ENCODE measurements at regions not wholly inside any gene's neighbourhood (a gene's known extent, or its start where the extent isn't known, plus 50 kb on each side); places are given as distances from the start of the nearest gene placed in this dataset.

DNA sequence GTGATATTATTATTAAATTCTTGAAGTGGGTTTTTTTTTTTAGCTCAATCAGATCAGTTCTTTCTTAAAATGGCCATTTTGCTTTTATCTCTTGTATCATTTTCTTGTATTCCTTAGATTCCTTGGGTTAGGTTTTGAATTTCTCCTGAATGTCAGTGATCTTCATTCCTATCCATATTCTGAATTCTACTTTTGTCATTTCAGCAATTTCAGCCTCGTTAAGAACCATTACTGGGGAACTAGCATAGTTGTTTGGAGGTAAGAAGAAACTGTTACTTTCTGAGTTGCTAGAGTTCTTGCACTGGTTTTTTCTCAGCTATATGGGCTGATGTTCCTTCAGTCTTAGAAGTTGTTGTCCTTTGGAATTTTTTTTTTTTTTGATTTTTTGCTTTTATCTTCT lies 293.1 kb downstream of the MAP2K4 start:
- no peak for DNase-seq (ENCODE audit: low read depth)
- TF ChIP-seq, protein P1, sequence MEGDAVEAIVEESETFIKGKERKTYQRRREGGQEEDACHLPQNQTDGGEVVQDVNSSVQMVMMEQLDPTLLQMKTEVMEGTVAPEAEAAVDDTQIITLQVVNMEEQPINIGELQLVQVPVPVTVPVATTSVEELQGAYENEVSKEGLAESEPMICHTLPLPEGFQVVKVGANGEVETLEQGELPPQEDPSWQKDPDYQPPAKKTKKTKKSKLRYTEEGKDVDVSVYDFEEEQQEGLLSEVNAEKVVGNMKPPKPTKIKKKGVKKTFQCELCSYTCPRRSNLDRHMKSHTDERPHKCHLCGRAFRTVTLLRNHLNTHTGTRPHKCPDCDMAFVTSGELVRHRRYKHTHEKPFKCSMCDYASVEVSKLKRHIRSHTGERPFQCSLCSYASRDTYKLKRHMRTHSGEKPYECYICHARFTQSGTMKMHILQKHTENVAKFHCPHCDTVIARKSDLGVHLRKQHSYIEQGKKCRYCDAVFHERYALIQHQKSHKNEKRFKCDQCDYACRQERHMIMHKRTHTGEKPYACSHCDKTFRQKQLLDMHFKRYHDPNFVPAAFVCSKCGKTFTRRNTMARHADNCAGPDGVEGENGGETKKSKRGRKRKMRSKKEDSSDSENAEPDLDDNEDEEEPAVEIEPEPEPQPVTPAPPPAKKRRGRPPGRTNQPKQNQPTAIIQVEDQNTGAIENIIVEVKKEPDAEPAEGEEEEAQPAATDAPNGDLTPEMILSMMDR (IDR thresholded peaks at IDR 0.05; ENCODE audit: insufficient read depth, low read depth, low read length), result no peak
- no peak overlapping the region for H3K4me3 ChIP-seq (ENCODE audit: low read depth, low read length)

- no peak for DNase-seq (ENCODE audit: low read depth)
- TF ChIP-seq, protein P1 (IDR thresholded peaks at IDR 0.05; ENCODE audit: insufficient read depth, low read depth, low read length), result no peak
- no peak overlapping the region for H3K4me3 ChIP-seq (ENCODE audit: low read depth, low read length)
Measured at GRCh38 chr17:12316021-12316420, 295.3 kb downstream of the MAP2K4 start.

DNA sequence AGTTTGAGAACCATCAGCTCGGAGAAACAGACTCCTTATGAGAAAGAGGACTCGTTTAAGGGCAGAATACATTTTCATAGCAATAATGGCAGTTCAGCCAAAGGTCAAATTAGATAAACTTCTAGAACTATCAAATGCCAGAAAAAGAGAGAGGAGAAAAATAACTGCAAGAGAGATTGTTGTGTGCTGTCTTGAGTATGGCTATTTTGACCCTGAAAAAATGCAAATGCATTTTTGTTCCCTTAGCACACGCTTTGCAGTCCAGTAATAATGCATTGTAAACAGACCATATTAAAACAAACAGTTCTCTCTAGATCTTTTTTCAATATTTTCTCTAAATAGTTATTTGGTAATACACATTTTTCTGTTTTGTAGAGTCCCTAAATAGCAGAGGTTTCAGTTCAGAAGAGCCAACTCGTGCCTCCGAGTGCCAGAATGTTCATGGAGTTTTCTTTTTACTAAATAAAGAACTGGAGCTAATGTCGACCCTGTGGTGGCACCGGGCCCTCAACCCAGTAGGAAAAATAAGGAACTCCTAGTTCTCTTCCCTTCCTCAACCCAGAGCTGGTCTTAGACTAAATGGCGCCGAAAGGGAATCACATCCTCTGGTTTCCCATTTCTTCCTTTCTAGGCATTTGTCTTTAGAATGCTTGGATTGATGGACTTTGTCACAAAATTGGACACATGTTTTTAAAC lies 298.0 kb downstream of the MAP2K4 start:
- TF ChIP-seq, protein P1 (IDR thresholded peaks at IDR 0.05; ENCODE audit: insufficient read depth, low read depth, low read length), result no peak
- H3K4me3 ChIP-seq (ENCODE audit: low read depth, low read length), result no peak overlapping the region
- peak; percentile 2 for DNase-seq (ENCODE audit: low read depth)

GRCh38 chr17:12320286-12320685 lies 299.6 kb downstream of the MAP2K4 start:
- H3K4me3 ChIP-seq (ENCODE audit: low read depth, low read length), result no peak overlapping the region
- no peak for DNase-seq (ENCODE audit: low read depth)
- TF ChIP-seq, protein P1 (IDR thresholded peaks at IDR 0.05; ENCODE audit: insufficient read depth, low read depth, low read length), result no peak

DNA sequence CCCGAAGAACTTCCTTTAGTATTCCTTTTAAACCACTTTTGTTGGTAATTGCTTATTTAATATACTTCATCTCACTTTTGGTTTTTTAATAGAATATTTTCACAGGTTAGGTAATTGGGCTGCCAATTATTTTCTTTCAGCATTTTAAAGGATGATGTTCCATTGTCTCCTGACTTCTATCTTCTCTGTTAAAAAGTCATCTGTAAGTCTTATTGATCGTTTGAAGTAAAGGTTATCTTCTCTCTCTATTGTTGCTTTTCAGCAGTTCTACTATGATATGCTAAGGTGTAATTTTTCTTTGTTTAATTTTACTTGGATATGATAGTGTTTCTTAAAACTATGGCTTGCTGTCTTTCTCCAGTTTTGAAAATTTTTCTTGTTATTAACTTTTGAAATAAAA lies 307.5 kb downstream of the MAP2K4 start:
- no peak for DNase-seq (ENCODE audit: low read depth)
- TF ChIP-seq, protein P1 (IDR thresholded peaks at IDR 0.05; ENCODE audit: insufficient read depth, low read depth, low read length), result no peak
- H3K4me3 ChIP-seq (ENCODE audit: low read depth, low read length), result no peak overlapping the region

DNA sequence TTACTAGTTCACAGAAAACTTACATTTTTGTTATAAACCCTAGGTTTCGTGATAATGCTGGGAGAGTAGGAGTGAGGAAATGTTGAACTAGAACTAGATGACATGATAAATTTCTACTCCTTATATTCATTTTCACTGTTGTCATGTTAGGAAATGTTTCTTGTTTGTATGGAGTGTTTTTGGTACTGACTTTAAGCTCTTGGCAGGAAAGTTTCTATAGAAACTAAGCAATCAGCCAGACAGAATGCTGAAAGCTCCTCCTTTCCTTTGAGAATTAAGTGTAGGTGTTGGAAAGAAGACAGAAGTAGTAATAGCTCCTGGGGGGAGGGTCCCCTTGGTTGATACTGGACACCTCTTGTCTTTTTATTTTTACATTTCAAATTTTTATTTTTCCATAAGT lies 309.8 kb downstream of the MAP2K4 start:
- no peak for DNase-seq (ENCODE audit: low read depth)
- TF ChIP-seq, protein P1 (IDR thresholded peaks at IDR 0.05; ENCODE audit: insufficient read depth, low read depth, low read length), result no peak
- no peak overlapping the region for H3K4me3 ChIP-seq (ENCODE audit: low read depth, low read length)

GRCh38 chr17:12341328-12341727 lies 320.7 kb downstream of the MAP2K4 start:
- DNase-seq (ENCODE audit: low read depth), result no peak
- TF ChIP-seq, protein P1 (IDR thresholded peaks at IDR 0.05; ENCODE audit: insufficient read depth, low read depth, low read length), result no peak
- no peak overlapping the region for H3K4me3 ChIP-seq (ENCODE audit: low read depth, low read length)
